ENCODE measurements at regions not wholly inside any gene's neighbourhood (a gene's known extent, or its start where the extent isn't known, plus 50 kb on each side); places are given as distances from the start of the nearest gene placed in this dataset.

- TF ChIP-seq CTCF (IDR thresholded peaks at IDR 0.05), result no peak
- no peak for TF ChIP-seq POLR2A (IDR thresholded peaks at IDR 0.05)
Measured at GRCh38 chr5:120217001-120217400, 247.1 kb upstream of the PRR16 start.
